ENCODE measurements at regions not wholly inside any gene's neighbourhood (a gene's known extent, or its start where the extent isn't known, plus 50 kb on each side); places are given as distances from the start of the nearest gene placed in this dataset.
A peak's percentile ranks its signal among the peaks of the same experiment; 100 is the strongest.
"Not testable (repeated sequence)": the region's sequence is repeated elsewhere in the genome, so short reads cannot be mapped to it uniquely, and the experiment has no call there.

DNA sequence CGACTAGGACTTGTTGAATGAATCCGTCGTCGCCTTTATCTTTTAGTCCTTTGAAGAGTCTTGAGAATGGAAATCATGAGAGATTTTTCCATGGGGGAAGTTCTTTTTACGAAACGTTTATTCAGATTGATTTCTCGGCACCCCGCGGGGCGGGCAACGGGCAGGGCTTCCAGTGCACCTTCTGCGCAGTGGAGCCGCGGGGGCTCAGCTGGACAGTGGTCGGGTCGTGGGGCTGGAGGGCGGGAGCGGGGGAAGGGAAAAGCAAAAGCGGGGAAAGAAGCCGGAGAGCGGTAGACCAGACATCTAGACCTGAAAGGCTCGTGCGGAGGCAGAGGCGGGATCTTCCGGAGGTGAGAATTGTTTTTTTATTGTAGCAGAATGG lies 103.0 kb downstream of the NBPF11 start:
- not testable (repeated sequence) for H3K36me3 ChIP-seq (ENCODE audit: control insufficient read depth, insufficient read depth, low read length)

DNA sequence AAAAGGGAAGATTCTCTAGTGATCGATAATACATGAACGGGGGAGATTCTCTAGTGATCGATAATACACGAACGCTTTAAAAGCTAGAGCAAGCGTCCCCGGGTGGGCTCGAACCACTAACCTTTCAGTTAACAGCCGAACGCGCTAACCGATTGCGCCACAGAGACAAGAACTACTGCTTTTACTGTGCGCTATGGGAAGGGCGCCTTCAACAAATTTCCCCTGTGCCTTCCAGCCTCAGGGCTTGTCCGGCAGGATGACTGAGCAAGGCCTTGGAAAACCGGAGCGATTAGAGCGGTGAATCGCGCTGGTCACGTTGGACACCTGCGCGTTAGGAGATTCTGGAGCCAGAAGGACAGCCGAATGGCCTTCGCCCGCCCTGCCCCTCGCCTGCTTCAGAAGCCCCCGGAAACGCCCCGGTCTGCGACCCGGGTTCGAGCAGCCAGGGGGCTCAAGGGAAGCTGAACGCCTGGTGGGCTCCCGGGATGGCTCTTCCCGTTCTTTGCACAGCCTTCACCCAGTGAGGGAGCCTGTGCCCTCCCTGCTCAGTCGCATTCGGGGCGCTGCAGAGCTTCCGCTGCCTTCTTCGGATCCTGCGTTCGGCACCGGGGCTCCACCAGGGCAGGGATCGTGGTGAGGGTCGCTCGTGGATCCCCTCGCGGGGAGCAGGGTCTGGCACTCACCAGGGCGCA lies 103.5 kb downstream of the NBPF11 start:
- H3K4ac ChIP-seq (ENCODE audit: low read depth, low read length); H3K4me3 ChIP-seq (ENCODE audit: low read length): not testable (repeated sequence)

More for the DNA sequence above, 103.0 kb downstream of the NBPF11 start:
- H4K8ac ChIP-seq (ENCODE audit: low read depth, low read length); H3K56ac ChIP-seq (ENCODE audit: low read length); H2BK15ac ChIP-seq (replicated peaks; ENCODE audit: low read depth); H3K27ac ChIP-seq (ENCODE audit: low read depth, low read length); H3K18ac ChIP-seq (ENCODE audit: low read length); H3K4me1 ChIP-seq (ENCODE audit: control insufficient read depth, low read depth, low read length); H3K9ac ChIP-seq (ENCODE audit: low read length); H3K4ac ChIP-seq (ENCODE audit: low read depth, low read length); H3K23ac ChIP-seq (ENCODE audit: low read length); H3K79me1 ChIP-seq (ENCODE audit: low read length); H3K27me3 ChIP-seq (ENCODE audit: insufficient read depth, low read length, poor library complexity); H4K5ac ChIP-seq (ENCODE audit: low read length); H2BK120ac ChIP-seq (ENCODE audit: low read depth, low read length); H2AK5ac ChIP-seq (ENCODE audit: low read length); H3K4me3 ChIP-seq (ENCODE audit: low read length); H2BK5ac ChIP-seq (ENCODE audit: low read length); H3K4me2 ChIP-seq (ENCODE audit: low read length); H3K79me2 ChIP-seq (ENCODE audit: control insufficient read depth, insufficient read depth, low read length): not testable (repeated sequence)
- no CpG with 5 or more reads among the region's 25 CpGs for WGBS (ENCODE audit: extremely low coverage, insufficient coverage, low lambda C conversion rate)
- DNase-seq, result peak; percentile 6

DNA sequence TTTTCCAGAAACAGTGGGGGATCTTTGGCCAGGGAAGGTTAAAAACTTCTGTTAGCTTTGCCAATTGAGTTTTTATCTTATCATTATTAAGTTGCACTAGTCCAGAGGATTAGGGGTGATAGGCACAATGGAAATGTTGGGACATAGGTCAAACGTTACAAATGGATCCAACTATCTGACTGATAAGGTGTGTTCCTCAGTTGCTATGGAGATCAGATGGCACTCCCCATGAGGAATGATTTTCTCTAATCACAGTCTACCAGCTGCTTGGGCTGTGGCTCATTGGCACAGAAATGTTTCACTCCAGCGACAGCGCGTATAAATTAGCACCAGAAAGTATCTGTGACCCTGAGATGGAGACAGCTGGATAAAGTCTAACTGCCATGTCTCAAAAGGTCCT lies 106.2 kb downstream of the NBPF11 start:
- not testable (repeated sequence) for DNase-seq; H4K8ac ChIP-seq (ENCODE audit: low read depth, low read length); H3K4me2 ChIP-seq (ENCODE audit: low read length); H3K18ac ChIP-seq (ENCODE audit: low read length); H3K23ac ChIP-seq (ENCODE audit: low read length); H2AK5ac ChIP-seq (ENCODE audit: low read length); H3K4ac ChIP-seq (ENCODE audit: low read depth, low read length); H3K4me1 ChIP-seq (ENCODE audit: control insufficient read depth, low read depth, low read length); H3K79me2 ChIP-seq (ENCODE audit: control insufficient read depth, insufficient read depth, low read length); H2BK120ac ChIP-seq (ENCODE audit: low read depth, low read length); H3K56ac ChIP-seq (ENCODE audit: low read length); H3K9ac ChIP-seq (ENCODE audit: low read length); H3K27me3 ChIP-seq (ENCODE audit: insufficient read depth, low read length, poor library complexity); H3K4me3 ChIP-seq (ENCODE audit: low read length); H2BK15ac ChIP-seq (replicated peaks; ENCODE audit: low read depth); H2BK5ac ChIP-seq (ENCODE audit: low read length); H3K79me1 ChIP-seq (ENCODE audit: low read length); H4K5ac ChIP-seq (ENCODE audit: low read length); H3K27ac ChIP-seq (ENCODE audit: low read depth, low read length); H3K36me3 ChIP-seq (ENCODE audit: control insufficient read depth, insufficient read depth, low read length)
- no CpG with 5 or more reads among the region's 4 CpGs for WGBS (ENCODE audit: extremely low coverage, insufficient coverage, low lambda C conversion rate)

More for the DNA sequence above, 103.5 kb downstream of the NBPF11 start:
- not testable (repeated sequence) for H3K4me2 ChIP-seq (ENCODE audit: low read length); H3K79me1 ChIP-seq (ENCODE audit: low read length); H2BK120ac ChIP-seq (ENCODE audit: low read depth, low read length); H3K23ac ChIP-seq (ENCODE audit: low read length); H4K8ac ChIP-seq (ENCODE audit: low read depth, low read length); H2BK15ac ChIP-seq (replicated peaks; ENCODE audit: low read depth); H2AK5ac ChIP-seq (ENCODE audit: low read length); H3K36me3 ChIP-seq (ENCODE audit: control insufficient read depth, insufficient read depth, low read length); H3K27me3 ChIP-seq (ENCODE audit: insufficient read depth, low read length, poor library complexity); H3K27ac ChIP-seq (ENCODE audit: low read depth, low read length); H4K5ac ChIP-seq (ENCODE audit: low read length); H3K79me2 ChIP-seq (ENCODE audit: control insufficient read depth, insufficient read depth, low read length); H3K56ac ChIP-seq (ENCODE audit: low read length); H3K9ac ChIP-seq (ENCODE audit: low read length); H2BK5ac ChIP-seq (ENCODE audit: low read length); H3K18ac ChIP-seq (ENCODE audit: low read length); H3K4me1 ChIP-seq (ENCODE audit: control insufficient read depth, low read depth, low read length)
- DNase-seq, result peak; percentile 79
- no CpG with 5 or more reads among the region's 51 CpGs for WGBS (ENCODE audit: extremely low coverage, insufficient coverage, low lambda C conversion rate)

DNA sequence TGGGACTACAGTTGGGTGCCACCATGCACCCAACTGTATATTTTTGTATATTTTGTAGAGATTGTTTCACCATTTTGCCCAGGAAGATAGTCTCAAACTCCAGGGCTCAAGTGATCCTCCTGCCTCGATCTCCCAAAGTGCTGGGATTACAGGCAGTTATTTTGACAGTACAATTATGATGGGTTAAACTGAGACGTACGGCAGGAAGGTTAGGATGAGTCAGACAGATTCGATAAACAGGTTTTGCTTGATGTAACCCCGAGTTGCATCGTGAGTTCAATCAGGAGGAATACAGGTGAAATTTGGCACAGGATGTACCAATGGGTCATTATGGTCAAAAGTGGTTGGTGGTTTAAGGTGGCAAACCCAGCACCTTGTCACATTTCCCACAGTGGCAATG lies 107.6 kb downstream of the NBPF11 start:
- not testable (repeated sequence) for H2BK120ac ChIP-seq (ENCODE audit: low read depth, low read length); H3K4ac ChIP-seq (ENCODE audit: low read depth, low read length); H3K4me3 ChIP-seq (ENCODE audit: low read length); H3K36me3 ChIP-seq (ENCODE audit: control insufficient read depth, insufficient read depth, low read length); H3K4me1 ChIP-seq (ENCODE audit: control insufficient read depth, low read depth, low read length); H2BK15ac ChIP-seq (replicated peaks; ENCODE audit: low read depth); H3K27me3 ChIP-seq (ENCODE audit: insufficient read depth, low read length, poor library complexity); H3K18ac ChIP-seq (ENCODE audit: low read length); H4K5ac ChIP-seq (ENCODE audit: low read length); DNase-seq; H3K79me1 ChIP-seq (ENCODE audit: low read length); H3K56ac ChIP-seq (ENCODE audit: low read length); H3K27ac ChIP-seq (ENCODE audit: low read depth, low read length); H3K23ac ChIP-seq (ENCODE audit: low read length); H3K79me2 ChIP-seq (ENCODE audit: control insufficient read depth, insufficient read depth, low read length); H3K4me2 ChIP-seq (ENCODE audit: low read length); H3K9ac ChIP-seq (ENCODE audit: low read length); H2AK5ac ChIP-seq (ENCODE audit: low read length); H4K8ac ChIP-seq (ENCODE audit: low read depth, low read length); H2BK5ac ChIP-seq (ENCODE audit: low read length)
- WGBS (ENCODE audit: extremely low coverage, insufficient coverage, low lambda C conversion rate), result no CpG with 5 or more reads among the region's 6 CpGs
